Midbrain (tissue), 1 donor: ENCODE measurements at regions not wholly inside any gene's neighbourhood (a gene's known extent, or its start where the extent isn't known, plus 50 kb on each side); places are given as distances from the start of the nearest gene placed in this dataset.

ENCODE experiments used
- DNase-seq: peaks from one replicate; lab custom pipeline; 2025; lab: John Stamatoyannopoulos, UW

DNA sequence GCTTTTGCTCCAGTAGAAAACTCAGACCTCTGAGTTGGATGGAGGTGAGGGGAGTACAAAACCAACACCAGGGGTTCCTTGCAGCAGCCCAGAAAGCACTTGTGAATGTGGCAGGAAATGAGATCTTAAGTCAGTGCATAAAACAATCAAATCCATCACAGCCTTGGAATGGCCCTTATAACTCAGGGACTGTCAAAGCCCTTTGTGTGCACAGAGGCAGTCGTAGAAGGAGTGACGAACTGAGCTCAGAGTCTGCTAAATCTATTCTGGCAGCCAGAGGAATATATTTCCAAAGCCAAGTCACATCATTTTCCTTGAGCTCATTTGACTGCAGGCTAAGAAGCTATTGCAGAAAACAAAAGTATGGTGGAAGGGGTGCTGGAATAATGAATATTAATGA lies 676.6 kb downstream of the DHX35 start:
- DNase-seq: no peak

DNA sequence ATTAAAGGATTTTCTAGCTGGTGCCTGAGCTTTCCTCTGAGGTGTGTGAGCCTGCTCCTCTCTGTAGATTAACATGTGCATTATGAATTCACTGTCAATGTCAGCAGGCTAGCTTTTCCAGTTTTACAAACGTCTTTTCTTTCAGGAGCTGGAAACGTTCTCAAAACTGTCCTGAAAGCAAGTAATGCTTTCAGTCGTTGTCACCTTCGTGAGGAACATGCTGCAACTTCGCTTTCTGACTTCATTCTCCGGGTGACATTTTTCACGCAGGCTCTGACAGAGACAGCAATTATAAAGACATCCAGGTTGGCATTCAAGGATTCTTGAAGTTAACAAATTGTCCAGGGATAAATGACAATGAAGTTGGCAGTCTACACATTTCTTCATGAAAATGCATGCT lies 671.5 kb downstream of the DHX35 start:
- no peak for DNase-seq

DNA sequence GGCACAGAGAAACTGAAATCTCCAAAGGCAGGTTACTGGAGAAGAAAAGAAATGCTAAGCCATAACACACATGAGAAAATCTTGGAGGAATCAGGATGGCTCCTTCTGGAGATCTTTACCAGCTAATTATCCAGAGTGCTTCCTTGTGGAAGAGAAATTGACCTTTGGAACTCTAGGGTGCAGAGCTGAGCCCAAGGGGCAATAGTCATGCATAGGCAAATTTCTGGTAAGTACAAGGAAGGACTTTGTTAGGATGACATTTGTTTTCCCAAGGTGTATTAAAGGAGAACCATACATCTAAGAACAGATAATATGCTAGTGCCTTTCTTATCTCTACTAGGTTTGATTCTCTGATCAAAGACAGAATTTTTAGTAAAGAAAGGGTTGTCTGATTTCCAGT lies 670.6 kb downstream of the DHX35 start:
- no peak for DNase-seq

DNA sequence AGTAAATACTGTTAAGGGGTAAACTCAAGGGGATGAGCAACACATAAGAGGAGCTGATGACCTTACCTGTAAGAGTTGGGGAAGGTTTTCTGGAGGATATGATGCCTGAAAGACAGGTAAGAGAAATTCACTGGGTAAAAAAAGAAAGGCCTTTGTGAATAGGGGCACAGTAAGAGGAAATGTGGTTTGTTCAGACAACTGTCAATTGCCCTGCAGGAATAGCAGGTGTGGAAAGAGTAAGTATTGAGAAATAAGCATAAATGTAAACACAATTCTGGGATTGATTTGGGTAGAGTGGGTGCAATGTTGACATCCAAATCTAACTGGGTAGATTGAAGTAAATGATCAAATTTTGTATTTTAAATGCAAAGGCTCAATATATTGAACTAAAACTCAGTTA lies 670.0 kb downstream of the DHX35 start:
- no peak for DNase-seq

DNA sequence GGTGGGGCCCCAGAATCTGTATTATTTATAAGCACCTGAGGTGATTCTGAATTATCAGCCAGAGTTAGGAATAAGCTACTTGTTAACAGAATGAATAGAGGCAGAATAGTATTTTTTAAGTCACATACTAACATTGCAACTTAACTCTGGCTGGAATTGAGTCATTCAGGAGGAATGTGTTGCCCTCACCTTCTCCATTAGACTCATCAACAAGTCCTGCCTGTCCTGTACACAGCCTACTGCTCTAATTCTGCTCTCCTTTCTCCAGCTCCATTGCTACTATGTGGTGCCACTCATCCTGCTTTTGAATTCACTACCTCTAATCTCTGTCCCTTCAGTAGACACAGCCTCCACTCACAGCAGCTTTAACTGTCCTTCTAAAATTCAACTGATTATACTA lies 669.4 kb downstream of the DHX35 start:
- DNase-seq: no peak

DNA sequence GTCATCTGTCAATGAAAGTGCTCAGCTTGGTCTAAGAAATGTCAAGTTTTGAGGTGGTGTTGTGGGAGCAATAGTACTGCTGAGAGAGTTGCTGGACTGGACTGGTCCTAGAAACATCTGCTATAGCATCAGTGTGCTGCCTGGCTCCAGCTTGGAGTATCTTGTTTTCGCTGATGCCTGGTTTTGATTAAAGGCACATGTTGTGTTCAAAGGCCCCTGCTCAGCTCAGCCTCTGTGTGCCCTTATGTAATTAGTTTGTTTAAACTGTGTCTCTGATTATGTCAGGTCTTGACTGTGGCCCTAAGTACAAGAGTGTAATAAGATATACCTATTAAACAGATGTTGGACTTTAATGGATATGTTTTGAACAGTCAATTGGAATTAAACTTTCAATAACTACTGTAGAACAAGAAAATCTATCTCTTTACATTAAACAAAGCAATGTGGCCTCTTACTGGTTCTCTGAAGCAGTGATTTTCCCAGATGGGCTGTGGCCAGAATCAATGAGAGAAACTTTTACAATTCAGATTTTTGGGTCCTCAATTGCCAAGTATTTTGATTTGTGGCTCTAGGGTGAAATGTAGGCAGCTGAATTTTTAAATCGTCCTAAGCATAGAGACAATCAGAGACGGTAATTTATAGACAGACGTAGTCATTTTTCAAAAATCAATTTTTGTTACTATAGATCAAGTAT lies 668.2 kb downstream of the DHX35 start:
- no peak for DNase-seq

DNA sequence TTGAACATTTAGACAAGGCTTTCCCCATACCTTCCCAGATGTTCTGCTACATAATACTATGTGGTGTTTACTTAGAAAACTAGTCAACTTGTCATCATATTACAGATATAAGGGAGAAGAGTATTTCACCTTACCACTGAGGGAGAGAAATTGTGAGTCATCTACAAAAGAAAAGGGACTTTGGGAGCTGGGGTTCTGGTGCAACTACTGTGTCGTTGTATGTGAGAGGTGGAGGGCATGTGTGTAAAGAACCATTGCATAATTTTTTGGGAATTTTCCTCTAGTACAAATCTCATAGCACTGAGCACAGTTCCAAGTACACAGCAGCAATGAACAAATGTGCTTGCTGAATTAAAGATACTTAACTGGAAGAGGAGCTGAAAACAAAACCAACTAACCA lies 665.6 kb downstream of the DHX35 start:
- DNase-seq: no peak

DNA sequence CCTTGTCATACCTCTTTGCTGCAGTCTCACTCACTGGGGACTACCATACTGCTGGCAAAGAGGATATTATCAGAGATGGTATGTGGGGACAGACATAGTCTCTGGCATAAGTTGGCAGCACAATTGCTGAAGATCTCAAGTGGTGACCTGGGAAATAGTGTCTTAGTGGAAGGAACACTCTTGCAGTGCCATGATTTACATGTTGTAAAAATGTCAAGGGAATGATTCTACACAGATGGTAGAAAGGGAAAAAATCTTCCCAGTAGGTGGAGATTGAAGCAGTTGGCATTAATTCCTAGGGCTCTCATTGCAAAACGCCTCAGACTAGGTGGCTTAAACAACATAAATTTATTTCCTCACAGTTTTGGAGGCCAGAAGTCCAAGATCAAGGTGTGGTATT lies 662.2 kb downstream of the DHX35 start:
- DNase-seq: no peak

DNA sequence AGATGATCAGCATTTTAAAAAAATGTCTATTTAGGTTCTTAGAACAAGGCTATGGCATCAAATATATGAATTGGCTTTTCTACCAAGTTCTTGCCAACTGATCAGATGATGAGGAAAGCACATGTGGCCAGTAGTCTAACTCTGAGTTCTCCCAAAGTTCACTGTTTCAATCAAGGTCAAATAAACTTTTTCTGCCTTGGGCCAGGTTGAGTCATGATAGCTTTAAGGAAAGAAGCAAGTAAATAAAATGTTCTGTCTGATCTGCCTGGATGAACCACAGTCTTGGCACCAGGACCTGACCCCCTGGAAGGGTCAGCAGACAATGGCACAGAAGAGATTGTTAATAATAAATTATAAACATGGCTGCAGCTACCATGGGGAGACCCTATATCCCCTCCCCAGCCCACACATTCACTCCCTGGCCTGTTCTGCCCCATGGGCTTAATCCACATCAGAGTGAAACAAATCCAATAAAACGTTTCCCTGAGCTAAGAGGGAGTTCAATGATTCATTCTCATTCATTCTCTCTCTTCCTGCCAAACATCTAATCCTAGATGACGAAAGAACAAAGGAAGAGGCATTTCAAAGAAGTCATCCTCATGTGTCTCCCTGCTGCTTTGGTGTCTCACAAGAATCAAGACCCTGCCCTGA lies 661.6 kb downstream of the DHX35 start:
- no peak for DNase-seq

DNA sequence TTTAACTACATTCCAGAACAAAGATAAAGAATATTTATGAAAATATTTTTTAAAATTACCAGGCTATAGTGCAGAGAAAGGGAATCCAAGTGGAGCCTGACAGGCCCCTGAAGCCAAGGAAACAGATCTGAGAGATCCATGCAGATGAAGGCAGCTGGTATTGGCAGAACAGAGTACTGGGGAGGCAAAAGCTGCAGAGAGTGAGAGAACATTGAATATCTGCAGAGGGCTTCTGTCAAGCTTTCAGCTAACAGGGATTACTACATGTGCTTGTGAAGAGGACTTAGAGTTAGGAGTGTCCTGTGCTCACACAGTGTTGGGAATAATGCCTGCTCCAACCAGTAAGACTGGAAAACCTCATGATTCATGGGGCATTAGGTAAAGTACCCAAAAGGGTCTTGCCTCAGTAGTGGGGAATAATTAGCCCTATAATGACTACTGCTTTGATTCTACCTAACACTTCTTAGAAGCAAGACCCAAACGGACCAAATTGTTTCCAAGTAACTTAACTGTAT lies 657.2 kb downstream of the DHX35 start:
- no peak for DNase-seq

DNA sequence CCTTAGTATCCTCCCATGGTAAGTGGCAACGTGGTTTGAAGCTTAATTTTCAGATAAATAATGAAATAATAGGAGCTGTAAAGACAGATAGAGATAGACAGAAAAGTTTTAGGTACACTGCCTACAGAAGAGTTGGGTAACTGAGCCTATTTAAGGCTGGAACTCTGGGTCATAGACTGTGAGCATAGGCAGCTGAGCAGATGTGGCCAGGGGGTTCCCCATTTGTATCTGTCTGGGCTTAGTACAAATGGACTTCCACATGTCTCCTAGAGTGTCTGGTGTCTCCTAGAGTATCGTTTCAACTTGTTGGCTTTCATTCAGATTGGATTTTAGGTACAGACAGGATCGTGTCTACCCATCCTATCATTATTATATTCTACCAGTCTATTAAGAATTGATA lies 649.8 kb downstream of the DHX35 start:
- no peak for DNase-seq

DNA sequence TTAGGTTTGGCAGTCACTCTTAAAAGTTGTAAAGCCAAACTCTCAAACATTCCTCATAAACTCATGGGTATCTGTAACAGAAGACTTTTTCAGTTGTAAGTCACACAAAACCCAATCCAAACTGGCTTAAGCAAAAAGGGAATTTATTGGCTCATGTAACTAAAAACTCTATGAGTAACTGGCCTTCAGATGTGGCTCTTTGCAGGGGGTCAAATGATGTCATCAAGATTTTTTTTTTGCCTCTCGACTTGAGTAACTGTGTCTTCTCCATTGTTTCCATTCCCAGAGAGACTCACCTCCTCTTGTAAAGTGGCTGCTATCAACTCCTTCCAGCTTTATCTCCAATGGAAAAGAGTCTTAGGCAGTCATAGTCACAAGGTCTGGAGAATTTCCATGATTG lies 645.0 kb downstream of the DHX35 start:
- no peak for DNase-seq

DNA sequence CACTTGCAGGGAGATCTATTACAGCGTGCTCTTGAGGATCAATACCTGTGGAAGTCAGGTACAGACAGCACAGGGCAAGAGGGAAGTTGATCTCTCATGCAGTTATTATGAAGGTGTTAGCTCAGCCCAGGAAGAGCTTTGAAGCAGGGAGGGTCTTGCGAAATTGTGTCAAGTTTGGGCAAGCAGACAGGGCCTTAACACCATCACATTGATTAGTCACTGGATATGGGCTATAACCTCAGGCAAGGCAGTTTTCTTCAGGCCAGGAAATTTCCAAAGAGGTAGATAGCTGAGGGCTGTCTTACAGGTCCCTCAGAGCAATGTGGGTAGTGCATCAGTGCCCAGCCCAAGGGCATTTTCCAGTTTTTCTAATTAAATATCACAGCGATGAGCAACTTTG lies 643.8 kb downstream of the DHX35 start:
- DNase-seq: no peak

DNA sequence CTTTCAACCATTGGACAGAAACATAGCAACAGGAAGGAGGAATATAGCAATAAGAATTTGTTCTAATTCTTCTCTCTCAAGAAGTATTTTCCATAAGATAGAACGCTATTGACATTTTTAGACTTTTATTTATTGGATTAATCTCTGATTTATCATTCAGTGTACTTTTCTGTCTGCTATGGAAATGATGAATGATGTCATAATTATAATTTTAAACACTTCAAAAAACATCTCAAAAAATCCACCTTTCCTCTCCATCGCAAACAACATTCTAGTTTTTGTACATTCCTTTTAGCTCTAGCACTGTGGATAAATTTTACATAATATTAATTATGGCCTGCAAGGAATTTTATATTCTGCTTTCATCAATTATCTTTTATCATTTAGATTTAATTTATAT lies 643.2 kb downstream of the DHX35 start:
- no peak for DNase-seq

DNA sequence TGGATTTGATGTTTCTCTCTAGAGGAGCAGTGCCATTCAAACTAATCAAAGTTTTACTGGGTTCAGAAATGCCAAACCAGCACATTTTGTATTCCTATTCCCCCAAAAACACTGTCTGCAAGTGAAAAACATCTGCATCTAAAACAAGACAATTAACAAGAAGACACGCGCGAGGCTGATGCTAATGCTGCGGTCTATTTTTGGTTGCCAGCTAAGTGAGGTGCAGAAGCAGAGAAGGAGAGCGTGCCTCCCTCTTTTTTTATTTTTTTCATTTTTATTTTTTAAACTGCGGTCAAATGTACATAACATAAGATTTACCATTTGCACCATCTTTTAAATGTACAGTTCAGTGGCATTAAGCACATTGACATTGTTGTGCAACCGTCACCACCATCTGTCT lies 641.1 kb downstream of the DHX35 start:
- no peak for DNase-seq

DNA sequence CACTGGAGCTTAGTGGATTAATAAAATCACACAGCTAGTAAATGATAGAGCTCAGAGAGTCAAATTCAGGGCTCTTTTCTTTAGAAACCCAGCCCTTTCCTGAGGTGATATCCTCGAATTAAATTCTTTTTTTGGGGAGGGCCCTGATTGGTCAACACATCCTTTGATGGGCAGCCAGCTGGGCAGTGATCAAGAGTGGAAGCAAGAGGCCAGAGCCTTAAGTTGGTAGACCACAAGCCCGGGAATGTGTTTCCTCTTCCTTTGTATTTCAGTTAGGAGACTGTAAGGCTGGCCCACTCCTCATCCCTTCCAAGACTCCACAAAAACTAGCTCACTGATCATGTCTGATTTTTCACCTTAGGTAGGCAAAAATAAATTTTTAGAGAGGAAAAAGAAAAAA lies 640.5 kb downstream of the DHX35 start:
- no peak for DNase-seq

DNA sequence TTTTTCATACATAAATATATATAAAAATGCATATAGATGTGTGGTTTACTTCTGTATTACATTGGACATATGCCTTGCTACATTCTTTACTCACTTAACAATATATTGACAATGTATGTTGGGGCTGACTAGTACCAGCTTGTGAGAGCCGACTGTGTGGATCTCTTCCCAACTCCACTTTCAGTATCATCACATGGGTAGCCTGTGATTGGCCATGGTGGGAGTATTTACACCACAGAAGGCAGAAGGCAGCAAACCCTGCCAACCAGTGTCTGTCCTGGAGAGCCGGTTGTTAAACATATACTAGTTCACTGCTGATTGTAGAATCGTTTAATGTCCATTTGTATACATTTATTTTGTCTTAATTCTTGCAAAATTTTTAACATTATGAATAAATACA lies 638.7 kb downstream of the DHX35 start:
- no peak for DNase-seq

DNA sequence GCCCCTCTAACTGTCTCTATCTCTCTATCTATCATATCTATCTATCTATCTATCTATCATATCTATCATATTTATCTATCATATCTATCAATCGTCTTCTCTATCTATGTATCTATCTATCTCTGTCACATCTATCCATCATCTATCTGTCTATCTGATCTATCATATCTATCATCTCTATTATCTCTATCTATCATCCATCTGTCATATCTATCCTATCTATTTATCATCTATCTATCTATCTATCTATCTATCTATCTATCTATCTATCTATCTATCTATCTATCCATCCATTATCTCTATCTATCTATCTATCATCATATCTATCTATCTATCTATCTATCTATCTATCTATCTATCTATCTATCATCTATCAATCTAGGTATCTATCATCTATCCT lies 638.0 kb downstream of the DHX35 start:
- DNase-seq: no peak

DNA sequence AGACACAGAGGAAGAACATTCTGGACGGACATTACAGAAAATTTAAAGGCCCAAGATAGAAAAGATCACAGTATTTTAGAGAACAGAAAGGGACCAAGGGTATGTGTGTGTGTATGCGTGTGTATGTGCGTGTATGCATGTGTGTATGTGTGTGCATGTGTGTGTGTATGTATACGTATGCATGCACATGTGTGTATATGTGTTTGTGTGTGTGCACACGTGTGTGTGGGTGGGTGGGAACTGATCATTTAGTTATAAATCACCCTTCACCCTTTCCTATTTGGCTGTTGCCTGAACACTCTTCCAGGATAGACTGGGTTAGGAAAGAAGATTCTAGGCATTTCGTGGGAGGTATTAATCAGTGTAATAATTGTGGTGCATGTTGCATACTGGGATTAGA lies 634.4 kb downstream of the DHX35 start:
- no peak for DNase-seq

DNA sequence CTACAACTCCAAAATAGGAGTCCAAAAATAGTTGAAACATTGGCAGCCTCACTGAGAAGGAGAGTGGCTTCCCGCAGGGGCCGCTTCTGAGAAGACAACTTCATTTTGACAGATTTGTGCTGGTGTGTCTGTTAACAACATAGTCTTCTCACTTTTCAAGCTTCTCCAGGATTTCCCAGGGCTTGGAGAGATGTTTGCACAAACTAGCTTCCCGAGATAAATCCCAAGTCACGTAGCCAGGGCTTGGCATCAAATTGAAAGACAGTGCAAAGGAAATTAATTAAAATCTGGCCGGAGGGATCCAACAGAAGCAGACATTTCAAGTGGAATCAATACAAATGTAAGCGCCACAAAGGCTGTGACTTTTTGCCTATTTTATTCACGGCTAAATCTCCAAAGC lies 630.2 kb downstream of the DHX35 start:
- DNase-seq: no peak

DNA sequence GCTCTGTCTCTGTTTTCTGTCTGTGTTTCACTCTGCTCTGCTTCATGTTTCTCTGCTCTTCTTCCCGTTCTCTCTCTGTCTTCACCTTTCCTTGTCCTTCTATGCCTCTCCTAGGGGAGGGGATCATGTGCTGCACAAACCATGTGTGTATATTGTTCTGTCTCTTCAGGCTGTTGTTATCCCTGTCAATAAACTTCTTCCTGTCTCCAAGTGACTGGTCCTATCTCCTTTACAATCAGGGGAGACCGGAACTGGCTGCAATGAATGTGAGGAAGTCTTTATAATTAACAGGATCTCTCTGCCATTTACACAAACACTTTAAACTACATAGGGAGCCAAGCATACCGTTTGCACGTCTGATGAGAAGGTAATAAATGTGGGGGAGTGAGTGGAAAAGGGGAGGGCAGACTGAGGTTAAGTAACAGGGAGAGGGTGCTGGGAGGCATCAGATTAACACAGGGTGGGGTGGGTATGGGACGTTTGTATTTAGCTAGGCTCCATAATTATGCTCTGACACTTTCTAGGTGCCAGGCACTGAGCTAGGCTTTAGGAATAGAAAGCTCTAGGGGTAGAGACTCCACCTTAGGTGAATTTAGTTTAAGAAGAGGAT lies 626.1 kb downstream of the DHX35 start:
- no peak for DNase-seq

DNA sequence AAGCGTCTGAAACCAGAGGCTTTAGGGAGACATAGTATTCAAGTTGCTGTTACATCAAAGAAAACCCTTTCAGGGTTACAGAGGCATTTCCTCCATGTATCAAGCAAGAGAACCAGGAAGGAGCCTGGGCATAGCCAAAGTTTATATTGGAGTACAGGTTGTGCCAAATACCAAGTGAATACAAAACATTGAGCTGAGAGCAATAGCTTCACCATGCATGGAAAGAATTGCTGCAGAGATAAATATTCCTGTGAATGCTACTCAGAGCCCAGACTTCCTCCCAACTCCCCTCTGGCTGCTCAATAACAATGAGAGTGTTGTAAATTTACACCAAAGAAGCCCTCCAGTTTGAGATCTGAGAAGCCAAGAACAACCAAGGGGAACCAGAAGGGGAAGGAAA lies 618.9 kb downstream of the DHX35 start:
- DNase-seq: no peak

DNA sequence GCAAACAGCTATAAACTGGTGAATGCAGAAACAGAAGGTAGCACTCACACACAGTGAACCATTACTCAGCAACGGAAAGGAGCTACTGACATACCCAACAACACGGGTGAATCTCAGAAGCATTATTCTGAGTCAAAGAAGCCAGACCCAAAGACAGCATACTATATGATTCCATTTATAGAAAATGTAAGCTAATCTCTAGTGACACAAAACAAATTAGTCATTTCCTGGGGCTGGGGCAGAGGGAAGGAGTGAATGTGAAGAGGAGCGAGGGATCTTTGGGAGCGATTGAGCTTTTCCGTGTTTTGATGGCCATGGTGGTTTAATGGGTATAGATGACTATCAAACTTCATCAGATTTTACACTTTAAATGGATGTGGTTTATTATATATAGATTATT lies 614.6 kb downstream of the DHX35 start:
- no peak for DNase-seq

DNA sequence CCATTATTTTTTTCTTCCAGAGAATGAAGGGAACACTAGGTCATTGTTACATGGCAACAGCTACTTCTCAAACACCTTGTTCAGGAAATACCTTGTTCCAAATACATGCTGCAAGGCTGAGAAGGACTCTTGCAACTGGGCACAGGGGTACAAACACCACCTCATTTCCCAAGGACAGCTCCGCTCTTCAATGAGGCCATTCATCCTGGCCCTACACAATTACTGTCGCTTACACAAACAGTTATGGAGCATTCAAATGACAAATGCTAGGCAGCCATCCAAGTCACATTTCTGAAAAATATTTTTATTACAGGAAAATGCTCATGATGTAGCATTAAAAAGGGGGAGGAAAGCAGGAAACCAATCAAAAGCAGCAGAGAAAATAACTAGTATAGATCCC lies 611.9 kb downstream of the DHX35 start:
- DNase-seq: no peak
